IPS DF 4.7 (cell line): ENCODE measurements at regions not wholly inside any gene's neighbourhood (a gene's known extent, or its start where the extent isn't known, plus 50 kb on each side); places are given as distances from the start of the nearest gene placed in this dataset.

Source experiments
- DNase-seq: peaks from one replicate; pipeline ENCODE4 v3.0.0-alpha.2; 2013; ENCODE audit warnings: low spot score; ENCODE audit errors: extremely low read depth

- DNase-seq: no peak
Observed at GRCh38 chr5:82346399-82347165, 68.4 kb upstream of the RPS23 start.

GRCh38 chr5:82345108-82345507, 67.0 kb upstream of the RPS23 start:
- no peak for DNase-seq

GRCh38 chr5:82341325-82341724, 63.2 kb upstream of the RPS23 start:
- DNase-seq: no peak

- DNase-seq: no peak
Observed at GRCh38 chr5:82340799-82341198, 62.6 kb upstream of the RPS23 start.

GRCh38 chr5:82339792-82340191, 61.6 kb upstream of the RPS23 start:
- DNase-seq: no peak

GRCh38 chr5:82338771-82339373, 60.7 kb upstream of the RPS23 start:
- no peak for DNase-seq

GRCh38 chr5:82336959-82337351, 58.8 kb upstream of the RPS23 start:
- DNase-seq: no peak

- no peak for DNase-seq
Observed at GRCh38 chr5:82336226-82336958, 58.2 kb upstream of the RPS23 start.

- DNase-seq: no peak
Observed at GRCh38 chr5:82335806-82336205, 57.7 kb upstream of the RPS23 start.

- no peak for DNase-seq
Observed at GRCh38 chr5:82334856-82335255, 56.7 kb upstream of the RPS23 start.

GRCh38 chr5:82334085-82334692, 56.0 kb upstream of the RPS23 start:
- DNase-seq: no peak

- no peak for DNase-seq
Observed at GRCh38 chr5:82332886-82333615, 54.9 kb upstream of the RPS23 start.

GRCh38 chr5:82332064-82332855, 54.1 kb upstream of the RPS23 start:
- no peak for DNase-seq

GRCh38 chr5:82331557-82331956, 53.4 kb upstream of the RPS23 start:
- DNase-seq: no peak

- DNase-seq: no peak
Observed at GRCh38 chr5:82330530-82331270, 52.5 kb upstream of the RPS23 start.

GRCh38 chr5:82329393-82329792, 51.2 kb upstream of the RPS23 start:
- DNase-seq: no peak
